ENCODE measurements at regions not wholly inside any gene's neighbourhood (a gene's known extent, or its start where the extent isn't known, plus 50 kb on each side); places are given as distances from the start of the nearest gene placed in this dataset.
"Not testable (repeated sequence)": the region's sequence is repeated elsewhere in the genome, so short reads cannot be mapped to it uniquely, and the experiment has no call there.

DNA sequence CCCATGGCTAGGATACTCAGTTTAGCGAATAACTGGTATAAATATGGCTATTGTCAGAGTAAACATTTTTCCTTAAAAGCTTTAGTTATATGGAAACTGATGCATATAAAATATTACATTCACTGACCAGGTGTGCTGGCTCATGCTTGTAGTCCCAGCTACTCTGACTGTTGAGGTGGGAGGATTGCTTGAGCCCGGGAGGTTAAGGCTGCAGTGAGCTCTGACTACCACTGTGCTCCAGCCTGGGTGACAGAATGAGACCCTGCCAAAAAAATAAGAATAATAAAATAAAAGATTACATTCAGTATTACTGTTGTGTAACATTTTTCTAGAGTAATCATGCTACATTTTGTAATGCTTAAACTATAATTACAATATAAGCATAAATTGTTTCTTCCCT is 350.4 kb upstream of the FSIP2 start:
- no peak for DNase-seq (ENCODE audit: low read depth)
- TF ChIP-seq, protein P1, sequence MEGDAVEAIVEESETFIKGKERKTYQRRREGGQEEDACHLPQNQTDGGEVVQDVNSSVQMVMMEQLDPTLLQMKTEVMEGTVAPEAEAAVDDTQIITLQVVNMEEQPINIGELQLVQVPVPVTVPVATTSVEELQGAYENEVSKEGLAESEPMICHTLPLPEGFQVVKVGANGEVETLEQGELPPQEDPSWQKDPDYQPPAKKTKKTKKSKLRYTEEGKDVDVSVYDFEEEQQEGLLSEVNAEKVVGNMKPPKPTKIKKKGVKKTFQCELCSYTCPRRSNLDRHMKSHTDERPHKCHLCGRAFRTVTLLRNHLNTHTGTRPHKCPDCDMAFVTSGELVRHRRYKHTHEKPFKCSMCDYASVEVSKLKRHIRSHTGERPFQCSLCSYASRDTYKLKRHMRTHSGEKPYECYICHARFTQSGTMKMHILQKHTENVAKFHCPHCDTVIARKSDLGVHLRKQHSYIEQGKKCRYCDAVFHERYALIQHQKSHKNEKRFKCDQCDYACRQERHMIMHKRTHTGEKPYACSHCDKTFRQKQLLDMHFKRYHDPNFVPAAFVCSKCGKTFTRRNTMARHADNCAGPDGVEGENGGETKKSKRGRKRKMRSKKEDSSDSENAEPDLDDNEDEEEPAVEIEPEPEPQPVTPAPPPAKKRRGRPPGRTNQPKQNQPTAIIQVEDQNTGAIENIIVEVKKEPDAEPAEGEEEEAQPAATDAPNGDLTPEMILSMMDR (conservative IDR thresholded peaks at IDR 0.05; ENCODE audit: low read length): no peak
- H3K4me3 ChIP-seq (ENCODE audit: low read length): no peak overlapping the region

DNA sequence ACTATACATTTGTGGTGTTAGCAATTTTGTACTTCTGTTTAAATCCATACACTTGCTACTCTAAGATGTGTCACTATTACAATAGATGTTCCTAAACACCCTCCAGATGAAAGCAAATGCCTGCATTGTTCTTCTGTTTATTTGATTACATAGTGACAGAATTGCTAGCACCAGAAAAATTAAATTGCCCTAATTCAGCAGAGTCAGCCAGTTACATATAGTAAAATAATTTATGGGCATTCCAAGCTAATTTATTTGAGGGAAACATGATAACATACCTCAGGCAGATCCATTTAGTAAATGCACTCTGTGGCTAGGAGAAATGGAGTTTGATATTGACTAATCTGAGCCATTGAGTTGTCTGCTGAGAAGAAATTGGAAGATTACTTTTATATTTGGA is 347.1 kb upstream of the FSIP2 start:
- no peak overlapping the region for H3K4me3 ChIP-seq (ENCODE audit: low read length)
- TF ChIP-seq, protein P1 (conservative IDR thresholded peaks at IDR 0.05; ENCODE audit: low read length): no peak
- DNase-seq (ENCODE audit: low read depth): no peak

DNA sequence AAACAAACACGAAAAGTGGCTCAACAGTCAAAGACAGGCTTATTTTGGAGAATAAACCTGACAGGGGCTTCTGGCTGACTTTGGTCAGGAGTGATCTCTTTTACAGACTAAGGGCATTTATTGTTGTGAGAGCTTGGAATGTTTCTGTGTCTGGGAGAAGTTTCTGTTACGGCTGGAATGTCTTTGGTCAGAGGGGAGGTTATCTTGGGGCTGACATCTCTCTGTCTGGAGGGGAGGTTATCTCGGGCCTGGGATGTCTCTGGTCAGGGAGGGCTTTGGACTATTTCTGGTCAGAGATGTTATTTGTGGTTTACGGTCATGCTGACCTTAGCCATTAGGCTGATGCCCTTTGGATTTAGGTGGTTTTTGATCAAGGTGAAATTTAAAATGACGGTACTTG is 345.5 kb upstream of the FSIP2 start:
- TF ChIP-seq, protein P1 (conservative IDR thresholded peaks at IDR 0.05; ENCODE audit: low read length): no peak
- H3K4me3 ChIP-seq (ENCODE audit: low read length): no peak overlapping the region
- no peak for DNase-seq (ENCODE audit: low read depth)

DNA sequence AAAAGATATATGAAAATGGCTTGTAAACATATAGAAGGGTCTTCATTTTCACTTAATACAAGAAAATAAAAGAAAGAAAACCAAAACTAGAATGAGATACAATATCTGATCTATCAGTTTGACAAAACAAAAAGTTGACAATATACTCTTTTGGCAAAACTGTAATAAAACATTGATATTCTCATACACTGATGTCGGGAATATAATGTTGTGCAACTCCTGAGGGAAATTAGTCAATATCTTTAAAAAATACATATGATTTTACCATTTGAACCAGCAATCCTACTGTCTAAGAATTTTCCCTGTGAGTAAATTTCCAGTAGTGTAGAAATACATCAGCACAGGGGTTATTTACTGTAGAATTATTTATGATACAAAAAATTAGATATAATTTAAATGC is 336.1 kb upstream of the FSIP2 start:
- TF ChIP-seq, protein P1 (conservative IDR thresholded peaks at IDR 0.05; ENCODE audit: low read length): no peak
- no peak overlapping the region for H3K4me3 ChIP-seq (ENCODE audit: low read length)
- no peak for DNase-seq (ENCODE audit: low read depth)

DNA sequence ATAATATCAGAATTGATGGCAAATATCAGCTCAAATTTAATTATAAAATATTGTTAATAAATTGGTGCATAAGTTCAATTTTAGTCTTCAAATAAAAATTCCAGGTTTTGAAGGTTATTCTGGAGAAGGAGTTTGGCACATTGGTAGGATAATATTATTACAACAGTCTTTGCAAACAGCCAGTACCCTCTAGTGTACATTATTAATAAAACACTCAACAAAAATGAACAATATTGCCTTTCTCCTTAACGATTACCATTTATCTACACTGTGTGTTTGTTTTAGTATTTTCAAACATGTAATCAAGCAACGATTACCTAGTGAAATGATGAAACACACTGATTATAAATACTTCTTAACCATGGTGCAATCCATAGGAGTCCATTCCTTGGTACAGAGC is 334.0 kb upstream of the FSIP2 start:
- no peak for DNase-seq (ENCODE audit: low read depth)
- TF ChIP-seq, protein P1 (conservative IDR thresholded peaks at IDR 0.05; ENCODE audit: low read length): no peak
- no peak overlapping the region for H3K4me3 ChIP-seq (ENCODE audit: low read length)

DNA sequence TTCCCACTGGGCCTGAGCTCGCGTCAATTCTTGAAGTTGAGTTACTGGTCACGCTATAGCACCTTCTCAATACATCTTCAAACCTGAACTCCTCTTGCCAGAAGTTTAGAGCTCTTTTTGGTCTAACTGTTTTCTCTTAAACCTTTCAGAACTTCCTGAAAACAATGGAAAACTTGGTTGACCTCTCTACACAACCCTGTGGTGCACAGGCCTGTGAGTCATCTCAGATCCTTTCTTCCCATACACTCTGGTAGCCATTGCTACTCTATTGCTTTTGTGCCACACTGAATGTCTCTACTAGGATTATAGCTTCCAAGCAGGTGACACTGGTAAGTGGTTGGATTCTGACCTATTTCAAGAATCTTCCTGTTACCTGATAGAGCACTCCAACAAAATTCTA is 321.5 kb upstream of the FSIP2 start:
- TF ChIP-seq, protein P1 (conservative IDR thresholded peaks at IDR 0.05; ENCODE audit: low read length): no peak
- DNase-seq (ENCODE audit: low read depth): no peak
- H3K4me3 ChIP-seq (ENCODE audit: low read length): no peak overlapping the region

DNA sequence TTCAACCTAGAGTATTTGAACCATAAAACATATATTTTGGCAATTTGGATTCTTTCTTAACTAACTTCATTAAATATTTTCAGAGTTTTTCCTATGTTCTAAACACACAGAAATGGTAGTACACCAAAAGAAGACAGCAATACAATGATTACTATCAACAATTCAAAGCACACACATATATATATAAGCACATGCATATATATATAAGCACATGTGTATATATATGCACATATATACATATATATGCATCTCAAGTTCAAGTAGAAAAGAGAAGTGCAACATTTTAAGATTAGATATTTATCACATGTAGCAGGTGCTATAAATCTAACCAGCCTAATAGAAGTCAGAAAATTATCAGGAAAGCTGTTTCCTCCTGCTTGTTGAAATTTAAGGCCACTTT is 320.9 kb upstream of the FSIP2 start:
- H3K4me3 ChIP-seq (ENCODE audit: low read length): no peak overlapping the region
- no peak for DNase-seq (ENCODE audit: low read depth)
- TF ChIP-seq, protein P1 (conservative IDR thresholded peaks at IDR 0.05; ENCODE audit: low read length): no peak

DNA sequence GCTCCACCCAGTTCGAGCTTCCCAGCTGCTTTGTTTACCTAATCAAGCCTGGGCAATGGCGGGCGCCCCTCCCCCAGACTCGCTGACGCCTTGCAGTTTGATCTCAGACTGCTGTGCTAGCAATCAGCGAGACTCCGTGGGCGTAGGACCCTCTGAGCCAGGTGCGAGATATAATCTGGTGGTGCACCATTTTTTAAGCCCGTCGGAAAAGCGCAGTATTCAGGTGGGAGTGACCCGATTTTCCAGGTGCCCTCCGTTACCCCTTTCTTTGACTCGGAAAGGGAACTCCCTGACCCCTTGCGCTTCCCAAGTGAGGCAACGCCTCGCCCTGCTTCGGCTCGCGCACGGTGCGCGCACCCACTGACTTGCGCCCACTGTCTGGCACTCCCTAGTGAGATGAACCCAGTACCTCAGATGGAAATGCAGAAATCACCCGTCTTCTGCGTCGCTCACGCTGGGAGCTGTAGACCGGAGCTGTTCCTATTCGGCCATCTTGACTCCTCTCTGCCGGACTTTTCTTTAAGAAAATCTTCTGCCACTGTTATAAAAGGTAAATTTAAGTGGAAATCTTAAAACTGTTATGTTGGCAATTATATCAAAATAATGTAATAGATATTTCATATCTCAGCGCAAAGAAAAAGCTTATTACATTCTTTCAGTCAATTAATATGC is 313.5 kb upstream of the FSIP2 start:
- not testable (repeated sequence) for H3K4me3 ChIP-seq (ENCODE audit: low read length); DNase-seq (ENCODE audit: low read depth)
